Fibroblast of lung (primary cell): ENCODE measurements at regions not wholly inside any gene's neighbourhood (a gene's known extent, or its start where the extent isn't known, plus 50 kb on each side); places are given as distances from the start of the nearest gene placed in this dataset.

Source experiments
- DNase-seq, 2 donors: peaks; one replicate each; pipeline versions ENCODE4 v3.0.0 to v3.0.0-alpha.2; 2010; ENCODE audit warnings: low read depth in 2 of 2
- H2AFZ ChIP-seq: 2 replicates; pipeline ENCODE4 v1.5.1; 2012; ENCODE audit warnings: low read length, control low read depth, inconsistent platforms
- H3K27ac ChIP-seq: 2 replicates; pipeline ENCODE4 v1.5.1; 2011; ENCODE audit warnings: low read length, control low read depth; ENCODE audit not compliant: insufficient read depth
- H3K27me3 ChIP-seq: 2 replicates; pipeline ENCODE4 v1.5.1; 2011; ENCODE audit warnings: mild to moderate bottlenecking, low read length; ENCODE audit not compliant: control insufficient read depth, insufficient read depth
- H3K36me3 ChIP-seq: 2 replicates; pipeline ENCODE4 v1.5.1; 2011; ENCODE audit warnings: low read length; ENCODE audit not compliant: control insufficient read depth, insufficient read depth
- H3K4me1 ChIP-seq: 2 replicates; pipeline ENCODE4 v1.5.1; 2011; ENCODE audit warnings: low read length; ENCODE audit not compliant: control insufficient read depth, insufficient read depth; ENCODE audit errors: extremely low read depth
- H3K4me2 ChIP-seq: 2 replicates; pipeline ENCODE4 v1.5.1; 2011; ENCODE audit warnings: low read length, control low read depth; ENCODE audit not compliant: insufficient read depth; ENCODE audit errors: extremely low read depth
- H3K4me3 ChIP-seq, 4 experiments: fragments of 200-600 bp in 1 of 4; sonication (generic) in 1 of 4; replicated peaks in 1 of 4; 2 replicates each; pipeline ENCODE4 v1.5.1; 2011 to 2016; ENCODE audit warnings: low read length in 4 of 4, low read depth in 3 of 4, mild to moderate bottlenecking in 3 of 4, control low read depth in 2 of 4, inconsistent platforms in 1 of 4, mixed read lengths in 1 of 4; ENCODE audit not compliant: insufficient read depth in 1 of 4; ENCODE audit errors: control extremely low read depth in 1 of 4
- H3K79me2 ChIP-seq: 2 replicates; pipeline ENCODE4 v1.5.1; 2012; ENCODE audit warnings: mild to moderate bottlenecking, low read length, inconsistent platforms; ENCODE audit not compliant: control insufficient read depth, insufficient read depth
- H3K9ac ChIP-seq: 2 replicates; pipeline ENCODE4 v1.5.1; 2011; ENCODE audit warnings: mild to moderate bottlenecking, low read length, control low read depth; ENCODE audit not compliant: insufficient read depth
- H3K9me3 ChIP-seq: 2 replicates; pipeline ENCODE4 v1.5.1; 2012; ENCODE audit warnings: low read depth, low read length; ENCODE audit not compliant: control insufficient read depth, insufficient read depth
- H4K20me1 ChIP-seq: 2 replicates; pipeline ENCODE4 v1.5.1; 2011; ENCODE audit warnings: low read length; ENCODE audit not compliant: control insufficient read depth, insufficient read depth; ENCODE audit errors: extremely low read depth
- EZH2 ChIP-seq: IDR thresholded peaks from 2 replicates; pipeline ENCODE4 v1.5.1; 2012; ENCODE audit warnings: low read length, control low read depth, mild to moderate bottlenecking; ENCODE audit errors: missing control alignments
- TF ChIP-seq, protein P1 (sequence below), 2 donors: IDR thresholded peaks in 1 of 2; conservative IDR thresholded peaks in 1 of 2; 1 replicate in 1 of 2; 2 replicates in 1 of 2; pipeline ENCODE4 v1.5.1; 2011 to 2012; ENCODE audit warnings: low read length in 2 of 2, control low read depth in 1 of 2, inconsistent platforms in 1 of 2, low read depth in 1 of 2, mild to moderate bottlenecking in 1 of 2

DNA sequence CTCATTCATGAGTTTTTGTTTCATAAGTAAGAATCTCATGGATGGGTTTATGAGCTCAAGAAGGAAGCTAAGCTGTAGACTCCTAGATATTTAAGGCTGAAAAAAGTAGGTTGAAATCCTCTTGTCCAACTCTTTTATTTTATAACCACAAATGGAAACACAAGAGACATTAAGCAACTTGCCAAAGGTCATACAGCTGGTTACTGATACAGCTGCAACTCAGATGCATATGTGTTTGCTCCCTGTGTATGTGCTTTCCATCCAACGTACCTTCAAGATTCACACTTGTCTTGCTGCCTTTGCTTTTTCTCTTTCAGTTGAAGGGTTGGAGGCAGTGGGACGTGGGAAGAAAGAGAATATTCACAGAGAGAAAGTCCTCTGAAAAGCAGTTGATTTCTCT, 153.5 kb upstream of the STMND1 start:
- Histone ChIP-seq H3K27ac (peak overlapping the region; percentile 78), H3K4me3 (no peak overlapping the region), H2AFZ (no peak overlapping the region), H3K36me3 (no peaks in the 10 kb centered on the region), H3K9ac (no peak overlapping the region), H3K4me1 (peaks cover 25% of the 10 kb centered on the region), H3K27me3 (no peaks in the 10 kb centered on the region), H3K4me2 (peak overlapping the region; percentile 68), H3K9me3 (no peaks in the 10 kb centered on the region), H3K79me2 (no peaks in the 10 kb centered on the region), H4K20me1 (no peaks in the 10 kb centered on the region)
- peak; percentile 44 to 86 for DNase-seq
- TF ChIP-seq, protein P1, sequence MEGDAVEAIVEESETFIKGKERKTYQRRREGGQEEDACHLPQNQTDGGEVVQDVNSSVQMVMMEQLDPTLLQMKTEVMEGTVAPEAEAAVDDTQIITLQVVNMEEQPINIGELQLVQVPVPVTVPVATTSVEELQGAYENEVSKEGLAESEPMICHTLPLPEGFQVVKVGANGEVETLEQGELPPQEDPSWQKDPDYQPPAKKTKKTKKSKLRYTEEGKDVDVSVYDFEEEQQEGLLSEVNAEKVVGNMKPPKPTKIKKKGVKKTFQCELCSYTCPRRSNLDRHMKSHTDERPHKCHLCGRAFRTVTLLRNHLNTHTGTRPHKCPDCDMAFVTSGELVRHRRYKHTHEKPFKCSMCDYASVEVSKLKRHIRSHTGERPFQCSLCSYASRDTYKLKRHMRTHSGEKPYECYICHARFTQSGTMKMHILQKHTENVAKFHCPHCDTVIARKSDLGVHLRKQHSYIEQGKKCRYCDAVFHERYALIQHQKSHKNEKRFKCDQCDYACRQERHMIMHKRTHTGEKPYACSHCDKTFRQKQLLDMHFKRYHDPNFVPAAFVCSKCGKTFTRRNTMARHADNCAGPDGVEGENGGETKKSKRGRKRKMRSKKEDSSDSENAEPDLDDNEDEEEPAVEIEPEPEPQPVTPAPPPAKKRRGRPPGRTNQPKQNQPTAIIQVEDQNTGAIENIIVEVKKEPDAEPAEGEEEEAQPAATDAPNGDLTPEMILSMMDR (conservative IDR thresholded peaks at IDR 0.05 in 1 of 2, IDR thresholded peaks at IDR 0.05 in 1 of 2; ENCODE audit: low read depth in 1 of 2, low read length in 2 of 2) = no peak
- TF ChIP-seq EZH2 = no peak

DNA sequence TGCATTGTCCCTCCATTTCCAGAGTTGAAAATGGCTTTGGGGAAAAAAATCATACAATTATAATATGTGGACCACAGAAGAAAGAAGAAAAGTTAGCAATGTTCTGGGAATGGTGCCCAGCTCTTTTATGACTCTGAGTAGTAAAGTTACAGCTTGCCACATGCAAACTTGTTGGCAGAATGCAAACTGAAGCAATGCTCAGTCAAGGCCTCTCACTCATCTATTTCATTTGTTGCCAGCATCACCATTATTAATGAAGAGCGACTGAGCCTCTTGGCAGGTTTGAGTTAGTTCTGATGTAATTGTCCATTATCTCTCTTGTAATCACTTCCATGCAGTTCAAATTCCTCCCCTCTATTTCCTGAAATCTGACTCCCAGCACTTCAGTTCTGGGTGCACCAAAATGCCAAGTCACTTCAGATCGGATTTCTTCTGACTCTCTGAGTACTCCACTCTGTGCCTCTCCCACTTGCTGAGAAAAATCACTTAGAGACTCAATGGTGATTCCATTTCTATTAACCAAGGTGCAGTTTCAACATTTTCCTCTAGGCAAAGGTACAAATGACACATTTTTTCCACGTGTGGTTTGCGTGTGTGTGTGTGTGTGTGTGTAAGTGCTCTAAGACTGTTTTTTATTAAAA, 154.4 kb upstream of the STMND1 start:
- no peak overlapping the region for H2AFZ ChIP-seq
- peak overlapping the region; percentile 78 for H3K27ac ChIP-seq

DNA sequence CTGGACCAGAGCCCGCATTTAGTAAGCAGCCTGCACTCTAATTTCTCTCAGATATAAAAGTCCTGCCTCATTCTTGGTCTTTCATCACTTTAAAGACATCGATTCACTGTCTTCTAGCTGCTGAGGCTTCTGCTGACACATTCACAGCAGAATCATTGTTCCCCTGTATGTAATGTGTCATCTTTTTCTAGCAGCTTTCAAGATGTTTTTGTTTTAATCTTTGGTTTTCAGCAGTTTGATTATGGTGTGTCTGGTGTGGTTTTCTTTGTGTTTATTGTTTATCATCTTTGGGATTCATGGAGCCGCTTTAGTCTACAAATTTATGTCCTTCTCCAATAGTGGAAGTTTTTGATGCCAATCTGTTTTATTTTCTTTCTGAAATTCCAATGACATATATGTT, 157.3 kb upstream of the STMND1 start:
- Histone ChIP-seq H4K20me1 (no peaks in the 10 kb centered on the region), H3K36me3 (no peaks in the 10 kb centered on the region), H3K4me2 (no peak overlapping the region), H3K9me3 (no peaks in the 10 kb centered on the region), H3K79me2 (no peaks in the 10 kb centered on the region), H3K4me1 (peaks cover 25% of the 10 kb centered on the region), H3K4me3 (no peak overlapping the region), H2AFZ (no peak overlapping the region), H3K9ac (no peak overlapping the region), H3K27me3 (no peaks in the 10 kb centered on the region), H3K27ac (no peak overlapping the region)
- TF ChIP-seq, protein P1 (conservative IDR thresholded peaks at IDR 0.05 in 1 of 2, IDR thresholded peaks at IDR 0.05 in 1 of 2; ENCODE audit: low read depth in 1 of 2, low read length in 2 of 2) = no peak
- no peak for TF ChIP-seq EZH2
- DNase-seq = no peak

More for the DNA sequence above, 154.4 kb upstream of the STMND1 start:
- Histone ChIP-seq H3K36me3 (no peaks in the 10 kb centered on the region), H3K4me3 (peak overlapping the region in 1 of 4 experiments; percentile 30), H3K4me1 (peaks cover 25% of the 10 kb centered on the region), H3K27me3 (no peaks in the 10 kb centered on the region), H3K9me3 (no peaks in the 10 kb centered on the region), H3K4me2 (peak overlapping the region; percentile 68), H3K79me2 (no peaks in the 10 kb centered on the region), H3K9ac (no peak overlapping the region), H4K20me1 (no peaks in the 10 kb centered on the region)
- TF ChIP-seq, protein P1 (conservative IDR thresholded peaks at IDR 0.05 in 1 of 2, IDR thresholded peaks at IDR 0.05 in 1 of 2; ENCODE audit: low read depth in 1 of 2, low read length in 2 of 2) = no peak
- TF ChIP-seq EZH2 = no peak
- DNase-seq = peak; percentile 99 to 100
